Naive thymus-derived CD4-positive, alpha-beta T cell (primary cell): ENCODE measurements at regions not wholly inside any gene's neighbourhood (a gene's known extent, or its start where the extent isn't known, plus 50 kb on each side); places are given as distances from the start of the nearest gene placed in this dataset.
A peak's percentile ranks its signal among the peaks of the same experiment; 100 is the strongest.

Source experiments
- ATAC-seq: fragments of 150-1000 bp; cut with Tn5 transposase; 2 replicates; pipeline ENCODE4 v1.10.0; 2021; ENCODE audit warnings: mild to moderate bottlenecking, moderate library complexity
- CTCF ChIA-PET: fragments of 350-600 bp; sonication (Branson Sonifier 250); formaldehyde crosslinking; loops from one replicate; lab custom pipeline; 2021; ENCODE audit warnings: antibody characterized with exemption; lab: Charles Lee
- POLR2A ChIA-PET: fragments of 350-600 bp; sonication (Branson Sonifier 250); formaldehyde crosslinking; loops from one replicate; lab custom pipeline; 2021; ENCODE audit warnings: antibody characterized with exemption, inconsistent platforms; lab: Charles Lee
- DNase-seq, 9 donors: peaks; one replicate each; pipeline versions ENCODE4 v3.0.0 to v3.0.0-alpha.2; 2020 to 2022; ENCODE audit warnings: mixed read lengths in 1 of 9
- H3K27ac ChIP-seq: one replicate; pipeline ENCODE4 v1.7.0; 2013; ENCODE audit warnings: mild to moderate bottlenecking, low read depth, low read length, moderate library complexity
- H3K27me3 ChIP-seq, 2 donors: one replicate each; pipeline ENCODE4 v1.7.0; 2013; ENCODE audit warnings: low read length in 2 of 2, mild to moderate bottlenecking in 2 of 2, moderate library complexity in 2 of 2; ENCODE audit not compliant: control insufficient read depth in 2 of 2, insufficient read depth in 2 of 2
- H3K36me3 ChIP-seq, 3 experiments: 1 replicate in 2 of 3; 2 replicates in 1 of 3; pipeline ENCODE4 v1.7.0; 2013; ENCODE audit warnings: low read length in 3 of 3, mild to moderate bottlenecking in 3 of 3, moderate library complexity in 1 of 3; ENCODE audit not compliant: insufficient read depth in 3 of 3, control insufficient read depth in 2 of 3
- H3K4me1 ChIP-seq, 2 donors: one replicate each; pipeline ENCODE4 v1.7.0; 2013; ENCODE audit warnings: low read length in 2 of 2, mild to moderate bottlenecking in 2 of 2, moderate library complexity in 1 of 2; ENCODE audit not compliant: control insufficient read depth in 2 of 2, insufficient read depth in 2 of 2
- H3K4me3 ChIP-seq: 2 replicates; pipeline ENCODE4 v1.7.0; 2013; ENCODE audit warnings: mild to moderate bottlenecking, low read length
- H3K9me3 ChIP-seq, 3 experiments: 1 replicate in 2 of 3; 2 replicates in 1 of 3; pipeline ENCODE4 v1.7.0; 2013; ENCODE audit warnings: low read length in 3 of 3; ENCODE audit not compliant: control insufficient read depth in 2 of 3
- H3K27ac Mint-ChIP-seq, 9 donors: one replicate each; pipeline ENCODE4 v1.8.0; 2020 to 2022; ENCODE audit warnings: mixed read lengths in 9 of 9, mild to moderate bottlenecking in 8 of 9, moderate library complexity in 5 of 9, inconsistent platforms in 2 of 9
- H3K27me3 Mint-ChIP-seq, 5 donors: one replicate each; pipeline ENCODE4 v1.8.0; 2021 to 2022; ENCODE audit warnings: mixed read lengths in 5 of 5, mild to moderate bottlenecking in 1 of 5
- H3K36me3 Mint-ChIP-seq, 5 donors: one replicate each; pipeline ENCODE4 v1.8.0; 2020 to 2022; ENCODE audit warnings: mixed read lengths in 5 of 5, mild to moderate bottlenecking in 3 of 5, inconsistent platforms in 1 of 5
- H3K4me1 Mint-ChIP-seq, 7 donors: one replicate each; pipeline ENCODE4 v1.8.0; 2020 to 2022; ENCODE audit warnings: mixed read lengths in 7 of 7, mild to moderate bottlenecking in 3 of 7, inconsistent platforms in 1 of 7
- H3K4me3 Mint-ChIP-seq, 10 donors: one replicate each; pipeline ENCODE4 v1.8.0; 2020 to 2022; ENCODE audit warnings: mild to moderate bottlenecking in 10 of 10, mixed read lengths in 10 of 10, moderate library complexity in 6 of 10, inconsistent platforms in 2 of 10
- H3K9me3 Mint-ChIP-seq, 11 donors: one replicate each; pipeline ENCODE4 v1.8.0; 2020 to 2022; ENCODE audit warnings: mixed read lengths in 11 of 11, mild to moderate bottlenecking in 4 of 11, inconsistent platforms in 1 of 11, moderate library complexity in 1 of 11
- intact Hi-C, 2 donors: fragments of 100-400 bp; cut with micrococcal nuclease; formaldehyde crosslinking; loops; one replicate each; pipeline ENCODE4 v1.15.1; 2023

GRCh38 chr14:35220027-35220676 is 72.0 kb upstream of the PSMA6 start:
- H3K36me3 ChIP-seq = no peaks in the 10 kb centered on the region
- no peak overlapping the region for H3K4me3 Mint-ChIP-seq
- H3K4me3 ChIP-seq = no peak overlapping the region
- H3K4me1 Mint-ChIP-seq = peaks cover 0 to 16% (median 5%) of the 10 kb centered on the region in 7 donors
- no peak overlapping the region for H3K27ac ChIP-seq
- no peaks in the 10 kb centered on the region for H3K9me3 ChIP-seq
- H3K9me3 Mint-ChIP-seq = no peaks in the 10 kb centered on the region
- H3K4me1 ChIP-seq = no peaks in the 10 kb centered on the region
- H3K27me3 ChIP-seq = no peaks in the 10 kb centered on the region
- no peaks in the 10 kb centered on the region for H3K27me3 Mint-ChIP-seq
- no peak for DNase-seq
- POLR2A ChIA-PET = no interaction called here
- peak overlapping the region in 1 of 9 donors; percentile 69 for H3K27ac Mint-ChIP-seq
- H3K36me3 Mint-ChIP-seq = peaks cover 0 to 29% (median 10%) of the 10 kb centered on the region in 5 donors
- CTCF ChIA-PET = no interaction called here
- intact Hi-C loops = loop anchor here in 1 of 2 donors (10.0 kb wide), 1 partner anchor 75 kb away; no protein-coding TSS in a partner anchor
- ATAC-seq = no peak

- H3K4me3 ChIP-seq = no peak overlapping the region
- no peak overlapping the region for H3K4me3 Mint-ChIP-seq
- H3K36me3 Mint-ChIP-seq = peaks cover 0 to 29% (median 10%) of the 10 kb centered on the region in 5 donors
- H3K9me3 ChIP-seq = no peaks in the 10 kb centered on the region
- no peak for ATAC-seq
- H3K27ac ChIP-seq = no peak overlapping the region
- no peaks in the 10 kb centered on the region for H3K9me3 Mint-ChIP-seq
- ChIA-PET CTCF (no interaction called here), POLR2A (no interaction called here)
- intact Hi-C loops = loop anchor here in 1 of 2 donors (10.0 kb wide), 1 partner anchor 76 kb away; no protein-coding TSS in a partner anchor
- H3K27me3 ChIP-seq = no peaks in the 10 kb centered on the region
- H3K27ac Mint-ChIP-seq = peak overlapping the region in 2 of 9 donors; percentile 49 to 81
- peaks cover 0 to 15% (median 4%) of the 10 kb centered on the region in 7 donors for H3K4me1 Mint-ChIP-seq
- H3K4me1 ChIP-seq = no peaks in the 10 kb centered on the region
- no peaks in the 10 kb centered on the region for H3K27me3 Mint-ChIP-seq
- no peaks in the 10 kb centered on the region for H3K36me3 ChIP-seq
- DNase-seq = no peak
These were observed 71.3 kb upstream of the PSMA6 start for GRCh38 chr14:35220920-35221319.

GRCh38 chr14:35221462-35221861 is 70.7 kb upstream of the PSMA6 start:
- CTCF ChIA-PET = no interaction called here
- H3K9me3 Mint-ChIP-seq = no peaks in the 10 kb centered on the region
- intact Hi-C loops = loop anchor here in 1 of 2 donors (10.0 kb wide), 1 partner anchor 77 kb away; no protein-coding TSS in a partner anchor
- POLR2A ChIA-PET = no interaction called here
- peak overlapping the region in 3 of 9 donors; percentile 17 to 63 (median 19) for H3K27ac Mint-ChIP-seq
- no peaks in the 10 kb centered on the region for H3K9me3 ChIP-seq
- no peaks in the 10 kb centered on the region for H3K4me1 ChIP-seq
- H3K27ac ChIP-seq = no peak overlapping the region
- H3K36me3 ChIP-seq = no peaks in the 10 kb centered on the region
- no peaks in the 10 kb centered on the region for H3K27me3 Mint-ChIP-seq
- H3K4me3 ChIP-seq = no peak overlapping the region
- peaks cover 0 to 15% (median 4%) of the 10 kb centered on the region in 7 donors for H3K4me1 Mint-ChIP-seq
- DNase-seq (no peak), ATAC-seq (no peak)
- no peak overlapping the region for H3K4me3 Mint-ChIP-seq
- H3K27me3 ChIP-seq = no peaks in the 10 kb centered on the region
- peaks cover 0 to 30% (median 10%) of the 10 kb centered on the region in 5 donors for H3K36me3 Mint-ChIP-seq

- Mint-ChIP-seq H3K36me3 (peaks cover 0 to 28% (median 10%) of the 10 kb centered on the region in 5 donors), H3K4me1 (peaks cover 0 to 15% (median 4%) of the 10 kb centered on the region in 7 donors), H3K4me3 (no peak overlapping the region), H3K27ac (peak overlapping the region in 2 of 9 donors; percentile 37 to 63), H3K27me3 (no peaks in the 10 kb centered on the region), H3K9me3 (no peaks in the 10 kb centered on the region)
- intact Hi-C loops = loop anchor here in 1 of 2 donors (10.0 kb wide), 1 partner anchor 78 kb away; no protein-coding TSS in a partner anchor
- ATAC-seq = no peak
- no peak overlapping the region for H3K27ac ChIP-seq
- H3K4me3 ChIP-seq = no peak overlapping the region
- ChIA-PET POLR2A (no interaction called here), CTCF (no interaction called here)
- H3K9me3 ChIP-seq = no peaks in the 10 kb centered on the region
- no peak for DNase-seq
- H3K27me3 ChIP-seq = no peaks in the 10 kb centered on the region
- no peaks in the 10 kb centered on the region for H3K4me1 ChIP-seq
- H3K36me3 ChIP-seq = no peaks in the 10 kb centered on the region
These were observed 69.9 kb upstream of the PSMA6 start for GRCh38 chr14:35222324-35222723.

- Mint-ChIP-seq H3K27me3 (no peaks in the 10 kb centered on the region), H3K4me3 (no peak overlapping the region), H3K27ac (peak overlapping the region in 4 of 9 donors; percentile 22 to 77 (median 50)), H3K9me3 (no peaks in the 10 kb centered on the region), H3K36me3 (peaks cover 0 to 25% (median 12%) of the 10 kb centered on the region in 5 donors), H3K4me1 (peaks cover 0 to 13% (median 4%) of the 10 kb centered on the region in 7 donors)
- no peaks in the 10 kb centered on the region for H3K9me3 ChIP-seq
- ChIA-PET CTCF (no interaction called here), POLR2A (no interaction called here)
- H3K36me3 ChIP-seq = no peaks in the 10 kb centered on the region
- H3K4me1 ChIP-seq = no peaks in the 10 kb centered on the region
- H3K4me3 ChIP-seq = no peak overlapping the region
- no peak overlapping the region for H3K27ac ChIP-seq
- H3K27me3 ChIP-seq = no peaks in the 10 kb centered on the region
- intact Hi-C loops = loop anchor here in 1 of 2 donors (10.0 kb wide), 1 partner anchor 78 kb away; no protein-coding TSS in a partner anchor
- ATAC-seq (peak; percentile 79), DNase-seq (no peak)
These were observed 69.2 kb upstream of the PSMA6 start for GRCh38 chr14:35222872-35223466.

GRCh38 chr14:35223927-35224326 is 68.3 kb upstream of the PSMA6 start:
- Mint-ChIP-seq H3K9me3 (no peaks in the 10 kb centered on the region), H3K27me3 (no peaks in the 10 kb centered on the region), H3K36me3 (peaks cover 0 to 26% (median 10%) of the 10 kb centered on the region in 5 donors), H3K4me3 (no peak overlapping the region), H3K27ac (no peak overlapping the region), H3K4me1 (peaks cover 0 to 13% (median 4%) of the 10 kb centered on the region in 7 donors)
- Histone ChIP-seq H3K27ac (no peak overlapping the region), H3K9me3 (no peaks in the 10 kb centered on the region), H3K36me3 (no peaks in the 10 kb centered on the region), H3K4me3 (no peak overlapping the region), H3K27me3 (no peaks in the 10 kb centered on the region), H3K4me1 (no peaks in the 10 kb centered on the region)
- no peak for ATAC-seq
- ChIA-PET POLR2A (interaction anchor here (0.6 to 0.7 kb wide), 3 partner anchors 76 to 92 kb away, joined by 3 to 4 read pairs (median 3); no protein-coding TSS in a partner anchor), CTCF (interaction anchor here (0.6 kb wide), 1 partner anchor 53 kb away, joined by 3 read pairs; no protein-coding TSS in a partner anchor)
- intact Hi-C loops = loop anchor here in 1 of 2 donors (10.0 kb wide), 1 partner anchor 79 kb away; no protein-coding TSS in a partner anchor
- no peak for DNase-seq
